Urothelium cell line (cell line): ENCODE measurements at regions not wholly inside any gene's neighbourhood (a gene's known extent, or its start where the extent isn't known, plus 50 kb on each side); places are given as distances from the start of the nearest gene placed in this dataset.

Experiments
- DNase-seq: peaks from one replicate; pipeline ENCODE4 v3.0.0; 2011; ENCODE audit warnings: low spot score, mixed read lengths
- FAIRE-seq: peaks from 2 replicates; lab custom pipeline; 2011; peaks lifted over from hg19 to GRCh38; lab: Jason Lieb, UNC

- FAIRE-seq = no peak
- DNase-seq = no peak
These were observed 562.2 kb upstream of the MEF2C start for GRCh38 chr5:89445106-89445745.

DNA sequence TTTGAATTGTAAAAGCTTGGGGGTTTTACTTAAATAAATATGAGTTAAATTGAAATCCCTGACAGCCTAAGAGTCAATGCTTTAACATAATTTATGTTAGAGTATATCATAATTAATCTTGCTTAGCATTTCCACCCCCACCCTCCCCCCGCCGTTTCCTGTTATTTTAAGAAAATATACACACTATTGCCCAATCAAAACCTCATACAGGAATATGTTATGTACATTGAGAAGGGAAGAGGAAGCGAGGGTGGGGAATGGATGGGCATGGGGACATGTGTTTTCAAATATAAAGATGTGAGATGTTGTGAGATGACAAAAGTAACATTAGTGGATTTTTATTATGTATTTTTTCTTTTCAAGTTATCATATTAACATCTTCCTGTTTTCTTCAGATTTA is 561.1 kb upstream of the MEF2C start:
- no peak for DNase-seq
- no peak for FAIRE-seq

GRCh38 chr5:89443508-89443907 is 560.5 kb upstream of the MEF2C start:
- no peak for FAIRE-seq
- no peak for DNase-seq

- FAIRE-seq = no peak
These were observed 559.0 kb upstream of the MEF2C start for GRCh38 chr5:89441965-89442364.

DNA sequence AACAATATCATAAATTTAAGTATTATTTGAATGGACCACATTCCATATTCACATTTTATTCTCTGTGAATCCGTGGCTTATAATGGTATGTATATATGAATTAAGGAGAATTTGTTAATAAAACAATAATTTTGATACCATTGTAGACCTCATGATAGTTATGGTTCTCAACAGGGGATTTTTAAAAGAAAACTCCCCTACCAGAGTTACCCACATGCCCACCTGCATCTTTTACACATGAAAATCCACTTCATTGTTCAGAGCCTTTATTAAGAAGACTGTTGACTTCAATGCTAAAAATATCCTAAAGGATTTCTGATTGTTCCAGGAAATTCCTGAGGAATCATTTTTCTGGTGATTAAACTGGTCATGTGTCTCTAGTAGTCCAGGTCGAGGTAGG is 557.7 kb upstream of the MEF2C start:
- DNase-seq (no peak), FAIRE-seq (no peak)

More at GRCh38 chr5:89441965-89442364, 559.0 kb upstream of the MEF2C start:
- no peak for DNase-seq

DNA sequence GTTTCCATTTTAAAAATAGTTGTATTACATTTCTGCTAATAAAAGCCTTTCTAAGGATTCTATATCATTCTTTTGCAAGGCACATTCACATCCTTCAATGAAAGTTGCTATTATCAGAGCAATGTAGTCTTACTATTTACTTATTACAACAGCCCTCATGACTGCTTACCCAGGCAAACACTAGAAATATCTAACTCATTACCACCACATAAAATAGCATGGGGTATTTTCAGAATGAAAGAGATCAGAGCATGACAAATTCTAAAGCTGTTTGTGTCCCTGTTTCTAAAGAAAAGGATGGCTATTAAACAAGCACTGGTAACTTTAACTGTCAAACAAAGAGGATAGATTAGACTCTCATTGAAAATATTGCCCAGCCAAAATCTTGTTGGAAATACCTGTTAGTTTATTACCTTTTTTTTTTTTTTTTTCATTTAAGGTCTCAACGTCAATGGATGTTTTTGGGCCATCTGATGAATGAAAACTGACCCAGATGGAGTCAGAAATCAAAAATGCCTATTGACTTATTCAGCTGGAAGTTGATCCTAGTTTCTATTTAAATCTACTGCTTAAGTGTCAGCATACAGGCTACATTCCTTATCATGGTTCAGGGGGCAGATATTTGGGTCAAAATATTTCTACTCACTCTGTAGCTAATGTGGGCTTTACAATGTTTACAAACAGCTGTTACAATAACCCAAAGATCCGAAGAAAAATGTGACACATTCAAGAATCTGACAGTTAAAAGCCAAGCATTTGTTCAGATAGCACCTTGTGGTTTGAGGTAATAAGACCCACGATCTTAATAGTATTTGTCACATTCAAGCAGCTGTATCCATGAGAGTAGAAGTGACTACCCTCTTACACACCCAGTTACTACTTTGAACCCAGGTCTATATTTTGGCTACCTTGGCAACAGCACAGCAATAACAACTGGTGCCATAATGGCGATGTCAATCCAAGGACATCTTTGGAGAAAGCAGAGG is 554.8 kb upstream of the MEF2C start:
- DNase-seq = peak; percentile 18
- FAIRE-seq = no peak

DNA sequence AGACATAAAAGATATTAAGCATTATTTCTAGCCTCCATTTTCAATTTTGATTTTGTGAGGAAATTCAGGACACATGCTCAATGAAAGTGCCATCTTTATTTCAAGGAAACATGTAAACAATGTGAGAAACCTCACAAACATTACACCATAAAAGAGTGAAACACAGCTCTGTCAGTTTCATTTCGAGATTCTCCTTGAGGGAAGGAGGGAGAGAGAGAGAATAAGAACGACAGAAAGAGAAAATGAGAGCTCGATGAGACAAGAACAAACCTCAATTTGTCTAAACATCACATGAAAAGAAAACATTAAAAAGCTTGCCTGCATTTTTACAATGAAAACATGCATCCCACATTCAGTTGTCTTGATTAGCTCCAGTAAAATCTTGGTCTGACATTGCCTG is 553.5 kb upstream of the MEF2C start:
- FAIRE-seq = no peak
- DNase-seq = no peak

GRCh38 chr5:89435347-89435746 is 552.4 kb upstream of the MEF2C start:
- FAIRE-seq = no peak
- DNase-seq = no peak

- FAIRE-seq = no peak
- DNase-seq = no peak
These were observed 545.6 kb upstream of the MEF2C start for GRCh38 chr5:89428624-89429023.

DNA sequence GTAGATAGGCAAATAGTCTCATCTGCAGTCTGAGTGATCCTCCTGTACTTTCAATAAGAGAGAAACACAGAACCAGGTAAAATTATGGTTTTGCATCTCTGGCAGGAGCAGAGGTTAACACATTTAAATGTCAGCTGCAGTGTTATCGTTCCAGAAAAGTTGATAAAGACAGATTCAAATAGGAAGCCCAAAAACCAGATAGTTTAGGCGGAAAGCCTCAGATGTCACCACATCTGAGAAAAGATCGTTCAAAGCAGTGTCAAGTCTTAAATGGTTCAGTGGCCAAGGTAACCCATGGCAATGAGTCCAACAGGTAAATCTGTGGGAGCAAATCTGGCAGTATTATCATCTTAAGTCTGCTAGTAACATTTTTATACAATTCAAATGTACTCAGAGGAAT is 542.1 kb upstream of the MEF2C start:
- FAIRE-seq = no peak
- DNase-seq = no peak

DNA sequence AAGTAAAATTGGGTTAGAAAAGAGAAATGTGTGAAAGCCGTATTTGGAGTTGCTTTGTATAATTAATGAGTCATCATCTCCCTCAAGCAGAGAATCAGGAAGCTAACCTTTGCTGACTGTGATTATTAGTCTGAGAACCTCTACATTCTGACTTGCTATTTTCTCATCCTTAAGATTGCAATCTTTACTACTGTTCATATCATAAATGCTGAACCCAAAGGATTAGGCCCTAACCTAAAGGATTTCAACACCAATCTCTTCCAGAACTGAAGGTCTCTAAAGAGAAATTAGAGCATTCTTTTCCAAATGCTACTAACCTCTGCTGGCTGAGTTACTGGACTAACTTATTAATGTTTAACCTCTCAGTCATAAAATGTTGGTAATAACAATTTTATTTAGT is 538.1 kb upstream of the MEF2C start:
- FAIRE-seq = no peak
- no peak for DNase-seq

- no peak for FAIRE-seq
- DNase-seq = no peak
These were observed 535.6 kb upstream of the MEF2C start for GRCh38 chr5:89418407-89419085.

GRCh38 chr5:89417990-89418389 is 535.0 kb upstream of the MEF2C start:
- FAIRE-seq (no peak), DNase-seq (no peak)

DNA sequence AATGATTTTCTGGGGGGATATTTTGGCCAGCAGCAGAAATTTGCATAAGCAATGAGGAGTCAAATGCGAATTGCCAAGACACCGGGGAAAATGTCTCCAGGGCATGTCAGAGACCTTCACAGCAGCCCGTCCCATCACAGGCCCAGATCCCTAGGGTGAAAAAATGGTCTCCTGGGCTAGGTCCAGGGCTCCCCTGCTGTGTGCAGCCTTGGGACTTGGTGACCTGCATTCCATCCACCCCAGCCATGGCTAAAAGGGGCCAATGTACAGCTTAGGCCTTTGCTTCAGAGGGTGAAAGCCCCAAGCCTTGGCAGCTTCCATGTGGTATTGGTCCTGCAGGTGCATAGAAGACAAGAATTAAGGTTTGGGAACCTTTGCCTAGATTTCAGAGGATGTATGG is 534.5 kb upstream of the MEF2C start:
- no peak for FAIRE-seq
- DNase-seq = no peak

DNA sequence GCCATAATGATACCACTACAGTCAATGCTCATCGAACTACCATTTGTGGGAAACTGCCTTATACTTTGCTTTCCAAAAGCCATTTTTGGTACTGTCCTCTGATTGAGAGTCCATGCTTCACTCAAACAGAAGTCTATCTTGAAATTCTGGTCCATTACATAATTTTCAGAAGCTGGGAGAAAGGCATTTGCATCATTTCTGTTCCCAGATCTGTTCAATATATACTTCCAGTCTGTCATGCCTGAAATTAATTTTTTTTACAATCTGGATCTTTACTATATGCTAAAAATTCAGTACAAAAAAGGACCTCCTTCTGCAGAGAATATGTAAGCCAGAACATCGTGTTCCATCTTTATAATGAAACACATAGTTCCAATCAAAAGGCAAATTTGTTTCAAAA is 528.9 kb upstream of the MEF2C start:
- FAIRE-seq = no peak
- DNase-seq = no peak

DNA sequence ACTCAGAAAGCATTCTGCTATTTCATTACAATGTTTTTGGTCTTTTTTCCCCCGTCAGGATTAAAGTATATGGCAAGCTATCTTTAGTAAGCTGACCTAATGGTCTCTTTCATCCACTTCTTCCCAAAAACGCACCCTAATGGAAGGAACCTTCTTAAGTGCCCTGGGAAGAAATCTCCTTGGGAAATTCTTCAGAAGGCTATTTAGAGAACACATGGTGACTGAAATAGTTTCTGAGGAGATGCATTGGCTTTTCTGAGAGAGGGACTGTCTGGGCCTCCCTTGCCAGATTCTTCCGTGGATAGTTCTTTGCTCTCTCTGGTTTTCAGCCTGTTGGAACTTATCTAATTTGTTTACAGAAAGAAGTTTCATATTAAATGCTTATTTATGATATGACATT is 524.1 kb upstream of the MEF2C start:
- DNase-seq (no peak), FAIRE-seq (no peak)

DNA sequence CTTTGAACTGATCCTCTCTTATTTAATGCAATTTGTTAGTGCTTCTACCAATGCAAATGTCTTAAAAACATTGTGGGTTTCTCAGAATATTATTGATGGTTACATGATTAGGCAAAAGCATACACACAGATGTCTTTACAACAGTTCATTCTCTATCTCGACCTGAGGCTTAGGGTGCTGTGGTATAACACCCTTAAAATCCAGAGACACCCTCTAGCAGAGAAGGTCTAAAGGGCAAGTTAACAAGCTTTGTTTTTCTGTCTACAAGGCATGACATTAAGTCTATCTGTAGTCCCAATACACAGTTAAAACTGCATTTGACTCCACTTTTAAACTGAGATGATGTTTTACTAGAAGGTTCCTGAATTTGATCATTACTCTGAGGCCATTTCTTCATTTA is 518.7 kb upstream of the MEF2C start:
- FAIRE-seq (no peak), DNase-seq (no peak)

GRCh38 chr5:89401012-89401411 is 518.0 kb upstream of the MEF2C start:
- FAIRE-seq = no peak
- DNase-seq = no peak

GRCh38 chr5:89399548-89399947 is 516.6 kb upstream of the MEF2C start:
- FAIRE-seq (no peak), DNase-seq (no peak)

DNA sequence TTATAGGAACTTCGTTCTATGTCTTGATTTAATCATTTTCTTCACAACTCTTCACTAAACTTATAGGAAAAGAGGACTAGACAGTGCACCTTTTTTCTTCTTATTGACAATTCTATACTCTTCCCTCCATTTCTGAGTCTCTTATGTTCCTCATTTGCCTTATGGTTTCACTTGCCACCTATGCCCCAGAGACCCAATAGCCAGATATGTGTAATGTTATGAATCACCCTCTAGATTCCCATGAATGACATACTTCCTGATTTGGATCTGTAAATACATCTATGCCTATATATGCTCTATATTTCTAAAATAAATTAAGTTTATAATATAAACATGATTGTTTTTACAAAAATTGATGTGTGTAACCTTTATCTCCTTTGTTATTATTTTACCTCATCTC is 514.1 kb upstream of the MEF2C start:
- DNase-seq (no peak), FAIRE-seq (no peak)

DNA sequence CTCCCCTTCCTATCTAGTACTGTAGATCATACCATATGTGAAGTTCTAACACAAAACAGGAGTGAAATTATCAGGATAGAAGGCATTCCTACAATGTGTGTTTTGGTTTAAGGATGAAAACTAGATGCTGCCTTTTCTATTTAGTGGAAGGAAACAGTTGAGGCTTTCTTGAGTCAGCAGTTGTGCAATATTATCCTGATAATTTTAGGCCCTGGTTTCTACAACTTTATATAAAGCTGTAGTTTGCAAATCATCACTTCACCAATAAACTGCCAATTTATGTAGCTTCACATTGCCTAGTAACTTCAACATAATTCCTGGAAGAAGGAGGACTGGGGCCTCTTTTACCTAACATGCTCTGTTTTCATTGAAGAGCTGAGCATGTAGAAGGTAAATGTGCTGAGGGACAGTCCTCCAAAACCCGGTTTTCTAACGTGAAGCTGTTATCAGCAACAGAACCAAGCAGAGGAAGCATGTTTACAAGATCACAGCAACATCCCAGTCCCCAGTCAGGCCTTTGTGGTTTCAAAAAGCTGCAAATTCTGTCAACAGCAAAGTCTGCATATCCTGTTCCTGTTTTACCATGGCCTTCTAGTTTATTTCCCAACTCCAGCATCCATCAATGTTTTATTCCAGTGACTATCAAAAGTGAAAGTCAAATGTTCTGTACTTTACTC is 513.4 kb upstream of the MEF2C start:
- no peak for FAIRE-seq
- no peak for DNase-seq
